Adipocyte (in vitro differentiated cells): ENCODE measurements at regions not wholly inside any gene's neighbourhood (a gene's known extent, or its start where the extent isn't known, plus 50 kb on each side); places are given as distances from the start of the nearest gene placed in this dataset.

Experiments used
- DNase-seq: peaks from one replicate; pipeline ENCODE4 v3.0.0-alpha.2; 2015; ENCODE audit warnings: low read depth
- H3K27me3 ChIP-seq: replicated peaks from 2 replicates; pipeline ENCODE4 v1.7.0; 2013; ENCODE audit warnings: mild to moderate bottlenecking, low read length, moderate library complexity; ENCODE audit not compliant: control insufficient read depth, insufficient read depth
- H3K36me3 ChIP-seq: 2 replicates; pipeline ENCODE4 v1.7.0; 2013; ENCODE audit warnings: low read length, mild to moderate bottlenecking, moderate library complexity; ENCODE audit not compliant: control insufficient read depth, insufficient read depth, severe bottlenecking
- H3K4me1 ChIP-seq: 2 replicates; pipeline ENCODE4 v1.7.0; 2013; ENCODE audit warnings: mild to moderate bottlenecking, low read length, moderate library complexity; ENCODE audit not compliant: control insufficient read depth, insufficient read depth
- H3K4me3 ChIP-seq: 2 replicates; pipeline ENCODE4 v1.7.0; 2013; ENCODE audit warnings: mild to moderate bottlenecking, low read length, moderate library complexity
- H3K9ac ChIP-seq: 2 replicates; pipeline ENCODE4 v1.7.0; 2013; ENCODE audit warnings: mild to moderate bottlenecking, low read length, moderate library complexity
- H3K9me3 ChIP-seq: 2 replicates; pipeline ENCODE4 v1.7.0; 2013; ENCODE audit warnings: mild to moderate bottlenecking, low read length, moderate library complexity; ENCODE audit not compliant: control insufficient read depth

- no peak for DNase-seq
- H3K9me3 ChIP-seq = no peaks in the 10 kb centered on the region
- H3K27me3 ChIP-seq = no peaks in the 10 kb centered on the region
- no peaks in the 10 kb centered on the region for H3K4me1 ChIP-seq
- no peak overlapping the region for H3K4me3 ChIP-seq
- no peaks in the 10 kb centered on the region for H3K36me3 ChIP-seq
- no peak overlapping the region for H3K9ac ChIP-seq
Measured at GRCh38 chr6:104252276-104252675, 607.4 kb downstream of the HACE1 start.

- Histone ChIP-seq H3K9ac (no peak overlapping the region), H3K4me3 (no peak overlapping the region), H3K36me3 (no peaks in the 10 kb centered on the region), H3K9me3 (no peaks in the 10 kb centered on the region), H3K4me1 (no peaks in the 10 kb centered on the region), H3K27me3 (no peaks in the 10 kb centered on the region)
- no peak for DNase-seq
Measured at GRCh38 chr6:104251651-104252050, 608.1 kb downstream of the HACE1 start.

GRCh38 chr6:104240865-104241264, 618.9 kb downstream of the HACE1 start:
- no peaks in the 10 kb centered on the region for H3K27me3 ChIP-seq
- H3K9me3 ChIP-seq = peaks cover 3% of the 10 kb centered on the region
- no peak overlapping the region for H3K9ac ChIP-seq
- no peak for DNase-seq
- H3K4me3 ChIP-seq = no peak overlapping the region
- no peaks in the 10 kb centered on the region for H3K4me1 ChIP-seq
- H3K36me3 ChIP-seq = no peaks in the 10 kb centered on the region

- Histone ChIP-seq H3K9me3 (peaks cover 3% of the 10 kb centered on the region), H3K4me3 (no peak overlapping the region), H3K27me3 (no peaks in the 10 kb centered on the region), H3K36me3 (no peaks in the 10 kb centered on the region), H3K4me1 (no peaks in the 10 kb centered on the region), H3K9ac (no peak overlapping the region)
- DNase-seq = no peak
Measured at GRCh38 chr6:104239971-104240370, 619.7 kb downstream of the HACE1 start.

GRCh38 chr6:104229057-104229456, 630.7 kb downstream of the HACE1 start:
- Histone ChIP-seq H3K9ac (no peak overlapping the region), H3K4me3 (no peak overlapping the region), H3K9me3 (peaks cover under 1% of the 10 kb centered on the region), H3K36me3 (no peaks in the 10 kb centered on the region), H3K4me1 (no peaks in the 10 kb centered on the region), H3K27me3 (no peaks in the 10 kb centered on the region)
- no peak for DNase-seq

- no peak for DNase-seq
- no peaks in the 10 kb centered on the region for H3K27me3 ChIP-seq
- no peaks in the 10 kb centered on the region for H3K4me1 ChIP-seq
- H3K9ac ChIP-seq = no peak overlapping the region
- no peak overlapping the region for H3K4me3 ChIP-seq
- no peaks in the 10 kb centered on the region for H3K36me3 ChIP-seq
- peaks cover 2% of the 10 kb centered on the region for H3K9me3 ChIP-seq
Measured at GRCh38 chr6:104227508-104227907, 632.2 kb downstream of the HACE1 start.

- Histone ChIP-seq H3K27me3 (no peaks in the 10 kb centered on the region), H3K4me3 (no peak overlapping the region), H3K9ac (no peak overlapping the region), H3K9me3 (peaks cover 2% of the 10 kb centered on the region), H3K36me3 (no peaks in the 10 kb centered on the region), H3K4me1 (no peaks in the 10 kb centered on the region)
- DNase-seq = no peak
Measured at GRCh38 chr6:104226790-104227446, 632.8 kb downstream of the HACE1 start.

GRCh38 chr6:104218116-104218515, 641.6 kb downstream of the HACE1 start:
- Histone ChIP-seq H3K9ac (no peak overlapping the region), H3K9me3 (no peaks in the 10 kb centered on the region), H3K4me3 (no peak overlapping the region), H3K27me3 (no peaks in the 10 kb centered on the region), H3K4me1 (peaks cover 5% of the 10 kb centered on the region), H3K36me3 (no peaks in the 10 kb centered on the region)
- DNase-seq = no peak

GRCh38 chr6:104214901-104215300, 644.8 kb downstream of the HACE1 start:
- no peak for DNase-seq
- Histone ChIP-seq H3K36me3 (no peaks in the 10 kb centered on the region), H3K4me1 (peaks cover 5% of the 10 kb centered on the region), H3K27me3 (no peaks in the 10 kb centered on the region), H3K9ac (no peak overlapping the region), H3K4me3 (no peak overlapping the region), H3K9me3 (no peaks in the 10 kb centered on the region)

GRCh38 chr6:104212977-104213668, 646.6 kb downstream of the HACE1 start:
- H3K4me3 ChIP-seq = no peak overlapping the region
- no peaks in the 10 kb centered on the region for H3K36me3 ChIP-seq
- H3K9ac ChIP-seq = no peak overlapping the region
- H3K9me3 ChIP-seq = no peaks in the 10 kb centered on the region
- peaks cover 5% of the 10 kb centered on the region for H3K4me1 ChIP-seq
- H3K27me3 ChIP-seq = no peaks in the 10 kb centered on the region
- no peak for DNase-seq

- no peaks in the 10 kb centered on the region for H3K9me3 ChIP-seq
- H3K27me3 ChIP-seq = no peaks in the 10 kb centered on the region
- no peak overlapping the region for H3K9ac ChIP-seq
- H3K4me3 ChIP-seq = no peak overlapping the region
- no peak for DNase-seq
- no peaks in the 10 kb centered on the region for H3K4me1 ChIP-seq
- H3K36me3 ChIP-seq = no peaks in the 10 kb centered on the region
Measured at GRCh38 chr6:104207635-104208034, 652.1 kb downstream of the HACE1 start.
